ENCODE measurements at regions not wholly inside any gene's neighbourhood (a gene's known extent, or its start where the extent isn't known, plus 50 kb on each side); places are given as distances from the start of the nearest gene placed in this dataset.

DNA sequence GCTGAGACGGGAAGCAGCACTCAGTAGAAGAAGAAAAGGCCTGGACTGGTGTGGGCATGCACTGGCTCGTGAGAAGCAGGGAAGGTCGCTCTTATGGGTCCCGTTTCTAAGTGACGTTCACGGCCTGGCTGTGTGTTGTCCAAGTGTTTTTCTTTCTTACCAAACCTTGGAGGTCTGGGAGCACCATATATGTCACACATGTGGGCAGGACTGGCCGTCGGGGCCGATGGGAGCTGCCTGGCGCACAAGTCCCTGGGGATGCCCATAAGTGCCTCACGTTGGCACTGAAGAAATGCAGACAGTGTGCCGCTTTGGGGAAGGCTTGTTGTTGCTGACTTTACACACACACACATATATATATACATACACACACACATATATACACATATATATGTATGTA, 86.0 kb upstream of the DUSP22 start:
- TF ChIP-seq, protein P1, sequence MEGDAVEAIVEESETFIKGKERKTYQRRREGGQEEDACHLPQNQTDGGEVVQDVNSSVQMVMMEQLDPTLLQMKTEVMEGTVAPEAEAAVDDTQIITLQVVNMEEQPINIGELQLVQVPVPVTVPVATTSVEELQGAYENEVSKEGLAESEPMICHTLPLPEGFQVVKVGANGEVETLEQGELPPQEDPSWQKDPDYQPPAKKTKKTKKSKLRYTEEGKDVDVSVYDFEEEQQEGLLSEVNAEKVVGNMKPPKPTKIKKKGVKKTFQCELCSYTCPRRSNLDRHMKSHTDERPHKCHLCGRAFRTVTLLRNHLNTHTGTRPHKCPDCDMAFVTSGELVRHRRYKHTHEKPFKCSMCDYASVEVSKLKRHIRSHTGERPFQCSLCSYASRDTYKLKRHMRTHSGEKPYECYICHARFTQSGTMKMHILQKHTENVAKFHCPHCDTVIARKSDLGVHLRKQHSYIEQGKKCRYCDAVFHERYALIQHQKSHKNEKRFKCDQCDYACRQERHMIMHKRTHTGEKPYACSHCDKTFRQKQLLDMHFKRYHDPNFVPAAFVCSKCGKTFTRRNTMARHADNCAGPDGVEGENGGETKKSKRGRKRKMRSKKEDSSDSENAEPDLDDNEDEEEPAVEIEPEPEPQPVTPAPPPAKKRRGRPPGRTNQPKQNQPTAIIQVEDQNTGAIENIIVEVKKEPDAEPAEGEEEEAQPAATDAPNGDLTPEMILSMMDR (IDR thresholded peaks at IDR 0.05) = no peak
- Histone ChIP-seq H3K9ac (ENCODE audit: low read depth in 2 of 2, low read length in 2 of 2) (no peak overlapping the region), H3K27me3 (no peaks in the 10 kb centered on the region), H3K4me3 (no peak overlapping the region), H3K9me3 (no peaks in the 10 kb centered on the region), H3K4me1 (no peaks in the 10 kb centered on the region), H3K36me3 (no peaks in the 10 kb centered on the region), H3K27ac (no peak overlapping the region)
- intact Hi-C loops (cut with DNase I) = no loop called here
- DNase-seq = no peak

DNA sequence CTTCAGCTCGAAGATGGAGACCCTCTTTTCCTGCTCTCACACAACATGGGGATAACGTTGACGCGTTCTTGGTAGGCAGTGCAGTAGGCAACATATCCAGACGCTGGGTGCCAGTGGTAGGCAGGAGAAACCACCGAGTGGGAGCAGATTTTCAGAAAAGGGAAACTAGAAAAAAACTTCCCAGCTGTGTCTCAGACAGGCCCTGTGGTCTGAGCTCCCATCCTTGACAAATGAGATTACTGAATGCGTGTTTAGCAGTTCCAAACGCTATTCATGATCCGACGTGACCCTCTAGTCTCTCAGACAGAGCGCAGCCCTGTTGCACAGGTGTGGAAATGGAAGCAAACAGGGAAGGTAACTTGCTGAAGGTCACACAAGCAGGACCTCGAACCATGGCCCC, 83.9 kb upstream of the DUSP22 start:
- H3K27ac ChIP-seq = no peak overlapping the region
- intact Hi-C loops (cut with DNase I) = no loop called here
- no peaks in the 10 kb centered on the region for H3K4me1 ChIP-seq
- no peak overlapping the region for H3K4me3 ChIP-seq
- no peak overlapping the region for H3K9ac ChIP-seq (ENCODE audit: low read depth in 2 of 2, low read length in 2 of 2)
- H3K9me3 ChIP-seq = no peaks in the 10 kb centered on the region
- DNase-seq = no peak
- H3K27me3 ChIP-seq = no peaks in the 10 kb centered on the region
- TF ChIP-seq, protein P1 (IDR thresholded peaks at IDR 0.05) = no peak
- H3K36me3 ChIP-seq = no peaks in the 10 kb centered on the region

DNA sequence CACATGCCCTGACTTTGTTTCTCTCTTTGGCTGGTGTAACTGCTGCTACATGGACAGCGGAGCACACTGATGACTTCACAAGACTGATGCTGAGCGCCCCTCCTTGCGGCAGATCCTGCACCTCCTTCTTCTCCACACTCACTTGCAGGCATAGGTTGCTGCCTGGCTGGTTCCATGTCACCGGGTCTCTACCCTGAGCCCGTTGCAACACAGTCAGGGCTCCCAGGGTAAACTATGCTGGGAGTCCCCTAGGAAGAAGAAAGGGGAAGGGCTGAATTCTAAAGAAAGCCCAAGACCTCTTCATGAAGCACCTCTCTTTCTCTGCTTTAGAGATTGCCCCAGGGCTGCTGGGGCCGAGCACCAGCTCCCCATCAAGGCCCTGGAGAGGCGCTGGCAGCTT, 83.3 kb upstream of the DUSP22 start:
- Histone ChIP-seq H3K4me3 (no peak overlapping the region), H3K4me1 (no peaks in the 10 kb centered on the region), H3K9ac (ENCODE audit: low read depth in 2 of 2, low read length in 2 of 2) (no peak overlapping the region), H3K27me3 (no peaks in the 10 kb centered on the region), H3K36me3 (no peaks in the 10 kb centered on the region), H3K9me3 (no peaks in the 10 kb centered on the region), H3K27ac (no peak overlapping the region)
- TF ChIP-seq, protein P1 (IDR thresholded peaks at IDR 0.05) = no peak
- intact Hi-C loops (cut with DNase I) = no loop called here
- no peak for DNase-seq

DNA sequence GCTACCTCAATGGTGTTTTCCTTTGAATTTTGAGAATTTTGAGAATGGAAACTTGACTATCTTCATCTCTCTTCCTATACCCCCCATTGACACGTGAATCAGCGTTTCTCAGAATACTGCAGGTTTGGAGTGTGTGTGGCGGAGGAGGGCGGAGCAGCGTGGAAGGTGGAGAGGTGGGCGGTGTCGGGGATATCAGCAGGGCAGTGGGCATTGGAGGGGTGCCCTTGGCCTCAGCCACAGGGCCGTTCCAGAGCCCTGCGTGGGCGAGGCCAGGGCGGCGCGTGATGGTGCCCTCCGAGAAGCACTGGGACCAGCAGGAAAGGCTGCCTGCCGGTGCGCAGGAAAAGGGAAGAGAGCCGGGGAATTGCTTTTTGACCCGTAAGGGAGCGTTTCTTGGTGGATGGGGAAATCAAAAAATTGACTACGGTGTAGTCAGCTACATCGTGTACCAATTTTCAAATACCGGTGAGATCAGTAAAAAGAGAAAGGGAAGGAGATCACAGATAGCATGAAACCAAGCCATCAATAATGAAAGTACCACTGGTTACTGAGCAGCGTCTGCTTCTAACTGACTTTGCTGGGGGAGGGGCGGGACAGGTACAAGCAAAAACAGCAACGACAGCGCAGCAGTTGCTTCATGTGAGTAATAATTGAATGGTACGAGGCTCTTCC, 82.7 kb upstream of the DUSP22 start:
- no peaks in the 10 kb centered on the region for H3K27me3 ChIP-seq
- H3K36me3 ChIP-seq = no peaks in the 10 kb centered on the region
- TF ChIP-seq, protein P1 (IDR thresholded peaks at IDR 0.05) = no peak
- H3K27ac ChIP-seq = no peak overlapping the region
- H3K9ac ChIP-seq (ENCODE audit: low read depth in 2 of 2, low read length in 2 of 2) = peak overlapping the region in 1 of 2 donors; percentile 43
- peak overlapping the region; percentile 3 for H3K4me3 ChIP-seq
- H3K9me3 ChIP-seq = no peaks in the 10 kb centered on the region
- no peaks in the 10 kb centered on the region for H3K4me1 ChIP-seq
- no peak for DNase-seq
- intact Hi-C loops (cut with DNase I) = no loop called here

DNA sequence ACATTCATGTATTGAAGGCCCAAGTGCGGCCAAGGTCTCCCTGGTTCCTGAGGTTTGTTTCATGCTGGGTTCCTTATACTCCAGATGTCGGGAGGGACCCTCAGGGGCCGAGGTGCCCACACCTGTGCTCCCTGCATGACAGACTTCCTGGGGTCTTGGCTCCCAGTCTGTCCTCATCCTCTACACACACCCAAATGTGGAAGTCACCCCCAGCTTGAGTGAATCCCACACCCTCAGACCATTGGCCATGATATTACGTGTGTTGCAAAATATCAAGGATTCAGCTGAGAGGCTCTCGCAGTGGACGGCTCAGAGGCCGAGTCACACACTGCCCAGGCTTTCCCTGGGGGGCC, 82.2 kb upstream of the DUSP22 start:
- no peak for DNase-seq
- Histone ChIP-seq H3K4me1 (no peaks in the 10 kb centered on the region), H3K36me3 (no peaks in the 10 kb centered on the region), H3K9ac (ENCODE audit: low read depth in 2 of 2, low read length in 2 of 2) (no peak overlapping the region), H3K27ac (no peak overlapping the region), H3K9me3 (no peaks in the 10 kb centered on the region), H3K4me3 (no peak overlapping the region), H3K27me3 (no peaks in the 10 kb centered on the region)
- intact Hi-C loops (cut with DNase I) = no loop called here
- TF ChIP-seq, protein P1 (IDR thresholded peaks at IDR 0.05) = no peak

All from colonic mucosa (tissue), 4 donors.